IMR-90 (cell line): ENCODE measurements at regions not wholly inside any gene's neighbourhood (a gene's known extent, or its start where the extent isn't known, plus 50 kb on each side); places are given as distances from the start of the nearest gene placed in this dataset.

Experiments used
- ATAC-seq: fragments of 200-7000 bp; cut with Tn5 transposase; 2 replicates; pipeline ENCODE4 v1.9.1; 2020; ENCODE audit warnings: low read depth, mild to moderate bottlenecking, moderate library complexity
- BruUV-seq: library from RNA; stranded (reverse); fragments of 400-500 nt; replicated peaks from 2 replicates; lab custom pipeline; 2021; lab: Mats Ljungman, UMichigan
- CTCF ChIA-PET: fragments of 300-600 bp; formaldehyde crosslinking; extraction: SDS; loops from one replicate; lab custom pipeline; 2021; ENCODE audit warnings: antibody characterized with exemption; lab: Yijun Ruan, JAX
- POLR2A ChIA-PET: fragments of 300-600 bp; sonication (Branson Sonifier 250); formaldehyde crosslinking; loops from one replicate; lab custom pipeline; 2022; ENCODE audit warnings: antibody characterized with exemption; ENCODE audit not compliant: unreplicated experiment; lab: Charles Lee
- DNase-seq: peaks from one replicate; pipeline ENCODE4 v3.0.0; 2013
- H2AFZ ChIP-seq: replicated peaks from 2 replicates; pipeline ENCODE3; 2013; ENCODE audit warnings: low read length, mild to moderate bottlenecking; ENCODE audit not compliant: poor library complexity
- H2AK5ac ChIP-seq: 2 replicates; pipeline ENCODE4 v1.6.1; 2013; ENCODE audit warnings: low read depth, low read length, inconsistent platforms
- H2AK9ac ChIP-seq: replicated peaks from 2 replicates; pipeline ENCODE3; 2013; ENCODE audit warnings: mild to moderate bottlenecking, low read depth, low read length, moderate library complexity; ENCODE audit not compliant: poor library complexity
- H2BK120ac ChIP-seq: 2 replicates; pipeline ENCODE4 v1.6.1; 2013; ENCODE audit warnings: low read depth, low read length, inconsistent platforms
- H2BK15ac ChIP-seq: 3 replicates; pipeline ENCODE4 v1.6.1; 2013; ENCODE audit warnings: low read depth, low read length, inconsistent platforms
- H2BK20ac ChIP-seq: 2 replicates; pipeline ENCODE4 v1.6.1; 2013; ENCODE audit warnings: low read depth, mild to moderate bottlenecking, inconsistent platforms, low read length, moderate library complexity
- H2BK5ac ChIP-seq: 2 replicates; pipeline ENCODE4 v1.6.1; 2013; ENCODE audit warnings: mild to moderate bottlenecking, low read depth, low read length, inconsistent platforms; ENCODE audit not compliant: poor library complexity, severe bottlenecking
- H3K14ac ChIP-seq: replicated peaks from 2 replicates; pipeline ENCODE4 v1.6.1; 2013; ENCODE audit warnings: low read depth, low read length, inconsistent platforms
- H3K18ac ChIP-seq: 2 replicates; pipeline ENCODE4 v1.6.1; 2013; ENCODE audit warnings: low read depth, low read length, control low read depth
- H3K23ac ChIP-seq: 2 replicates; pipeline ENCODE4 v1.6.1; 2013; ENCODE audit warnings: low read depth, low read length, inconsistent platforms
- H3K27ac ChIP-seq: 2 replicates; pipeline ENCODE4 v1.5.1; 2013; ENCODE audit warnings: mild to moderate bottlenecking, control low read depth, low read length; ENCODE audit not compliant: insufficient read depth
- H3K27me3 ChIP-seq: 2 replicates; pipeline ENCODE4 v1.6.1; 2013; ENCODE audit warnings: low read length; ENCODE audit not compliant: control insufficient read depth, insufficient read depth
- H3K36me3 ChIP-seq: 2 replicates; pipeline ENCODE4 v1.6.1; 2013; ENCODE audit warnings: low read length, mixed read lengths; ENCODE audit not compliant: control insufficient read depth, insufficient read depth
- H3K4ac ChIP-seq: 2 replicates; pipeline ENCODE4 v1.6.1; 2013; ENCODE audit warnings: low read depth, low read length, inconsistent platforms
- H3K4me1 ChIP-seq: 2 replicates; pipeline ENCODE4 v1.6.1; 2013; ENCODE audit warnings: low read length, mixed read lengths; ENCODE audit not compliant: control insufficient read depth, insufficient read depth
- H3K4me2 ChIP-seq: 2 replicates; pipeline ENCODE4 v1.6.1; 2013; ENCODE audit warnings: low read depth, mild to moderate bottlenecking, control low read depth, low read length, moderate library complexity
- H3K4me3 ChIP-seq: 2 replicates; pipeline ENCODE4 v1.5.1; 2013; ENCODE audit warnings: low read depth, mild to moderate bottlenecking, control low read depth, low read length, moderate library complexity; ENCODE audit not compliant: insufficient read depth
- H3K56ac ChIP-seq: 2 replicates; pipeline ENCODE4 v1.6.1; 2013; ENCODE audit warnings: low read length, inconsistent platforms; ENCODE audit not compliant: insufficient read depth; ENCODE audit errors: extremely low read depth
- H3K79me1 ChIP-seq, 2 experiments: 2 replicates each; pipeline ENCODE4 v1.6.1; 2013; ENCODE audit warnings: low read length in 2 of 2, inconsistent platforms in 1 of 2, low read depth in 1 of 2
- H3K9ac ChIP-seq: 2 replicates; pipeline ENCODE4 v1.6.1; 2013; ENCODE audit warnings: low read depth, low read length, control low read depth
- H3K9me1 ChIP-seq: 2 replicates; pipeline ENCODE4 v1.6.1; 2013; ENCODE audit warnings: low read length, inconsistent platforms; ENCODE audit not compliant: insufficient read depth
- H3K9me3 ChIP-seq: 2 replicates; pipeline ENCODE4 v1.6.1; 2013; ENCODE audit warnings: low read length; ENCODE audit not compliant: control insufficient read depth, insufficient read depth
- H4K20me1 ChIP-seq: 2 replicates; pipeline ENCODE4 v1.6.1; 2013; ENCODE audit warnings: low read length, inconsistent platforms; ENCODE audit not compliant: insufficient read depth
- H4K5ac ChIP-seq: 2 replicates; pipeline ENCODE4 v1.6.1; 2013; ENCODE audit warnings: mild to moderate bottlenecking, low read depth, low read length, control low read depth
- H4K8ac ChIP-seq, 2 experiments: 2 replicates each; pipeline ENCODE4 v1.6.1; 2013; ENCODE audit warnings: low read depth in 2 of 2, low read length in 2 of 2, control low read depth in 1 of 2, inconsistent platforms in 1 of 2
- H4K91ac ChIP-seq: 2 replicates; pipeline ENCODE4 v1.6.1; 2013; ENCODE audit warnings: low read depth, low read length, inconsistent platforms; ENCODE audit not compliant: insufficient read depth
- CEBPB ChIP-seq: IDR thresholded peaks from 2 replicates; pipeline ENCODE4 v1.6.1; 2012; ENCODE audit warnings: low read depth, low read length, improper control_type of control experiment
- FOS ChIP-seq: fragments of 150-350 bp; IDR thresholded peaks from 2 replicates; pipeline ENCODE4 v1.6.1; 2016; ENCODE audit warnings: low read depth, low read length
- MAZ ChIP-seq: IDR thresholded peaks from 2 replicates; pipeline ENCODE4 v1.6.1; 2012; ENCODE audit warnings: low read depth, mild to moderate bottlenecking, low read length, improper control_type of control experiment, moderate library complexity, borderline replicate concordance
- MXI1 ChIP-seq: IDR thresholded peaks from 2 replicates; pipeline ENCODE4 v1.6.1; 2012; ENCODE audit warnings: low read depth, mild to moderate bottlenecking, low read length, moderate library complexity, borderline replicate concordance
- NFE2L2 ChIP-seq: fragments of 150-350 bp; IDR thresholded peaks from 2 replicates; pipeline ENCODE4 v1.6.1; 2016; ENCODE audit warnings: low read depth, mild to moderate bottlenecking, low read length
- POLR2A ChIP-seq: IDR thresholded peaks from 2 replicates; pipeline ENCODE4 v1.6.1; 2012; ENCODE audit warnings: mild to moderate bottlenecking, low read depth, low read length
- RCOR1 ChIP-seq: IDR thresholded peaks from 2 replicates; pipeline ENCODE4 v1.6.1; 2012; ENCODE audit warnings: mild to moderate bottlenecking, low read length, improper control_type of control experiment; ENCODE audit not compliant: insufficient replicate concordance
- RFX5 ChIP-seq: IDR thresholded peaks from 2 replicates; pipeline ENCODE4 v1.8.0; 2012; ENCODE audit warnings: low read depth, mild to moderate bottlenecking, low read length, moderate library complexity
- SMC3 ChIP-seq: fragments of 150-350 bp; IDR thresholded peaks from 2 replicates; pipeline ENCODE4 v1.6.1; 2016; ENCODE audit warnings: low read depth, mild to moderate bottlenecking, antibody characterized with exemption, low read length, moderate library complexity
- WGBS, 2 experiments: methylation state at CpG; one replicate each; pipeline versions ENCODE4 v1.1.5 to v1.1.7; 2013; ENCODE audit warnings: missing lambda C conversion rate in 2 of 2; ENCODE audit not compliant: insufficient read length in 1 of 2; ENCODE audit errors: extremely low coverage in 2 of 2; 5-methylcytosine and 5-hydroxymethylcytosine counted together
- dilution Hi-C: fragments of 300-500 bp; cut with HindIII; formaldehyde crosslinking; loops from one replicate; pipeline ENCODE4 v1.14.3; 2018; ENCODE audit warnings: low sequenced_read_pairs; ENCODE audit not compliant: unreplicated experiment
- in situ Hi-C: fragments of 300-500 bp; cut with MboI; formaldehyde crosslinking; loops from 3 replicates; pipeline ENCODE4 v1.14.3; 2019; ENCODE audit warnings: low sequenced_read_pairs, inconsistent platforms, mixed read lengths
- intact Hi-C: fragments of 100-400 bp; cut with micrococcal nuclease; formaldehyde crosslinking; loops from 2 replicates; pipeline ENCODE4 v1.10.0; 2022
- TF ChIP-seq, protein P1 (sequence below): fragments of 150-350 bp; IDR thresholded peaks from 2 replicates; pipeline ENCODE4 v1.6.1; 2017; ENCODE audit warnings: mild to moderate bottlenecking, antibody characterized with exemption, low read length, low read depth
- TF ChIP-seq, protein P2 (sequence below): conservative IDR thresholded peaks from 2 replicates; pipeline ENCODE4 v1.5.1; 2012; ENCODE audit warnings: mild to moderate bottlenecking, low read depth, low read length, improper control_type of control experiment

DNA sequence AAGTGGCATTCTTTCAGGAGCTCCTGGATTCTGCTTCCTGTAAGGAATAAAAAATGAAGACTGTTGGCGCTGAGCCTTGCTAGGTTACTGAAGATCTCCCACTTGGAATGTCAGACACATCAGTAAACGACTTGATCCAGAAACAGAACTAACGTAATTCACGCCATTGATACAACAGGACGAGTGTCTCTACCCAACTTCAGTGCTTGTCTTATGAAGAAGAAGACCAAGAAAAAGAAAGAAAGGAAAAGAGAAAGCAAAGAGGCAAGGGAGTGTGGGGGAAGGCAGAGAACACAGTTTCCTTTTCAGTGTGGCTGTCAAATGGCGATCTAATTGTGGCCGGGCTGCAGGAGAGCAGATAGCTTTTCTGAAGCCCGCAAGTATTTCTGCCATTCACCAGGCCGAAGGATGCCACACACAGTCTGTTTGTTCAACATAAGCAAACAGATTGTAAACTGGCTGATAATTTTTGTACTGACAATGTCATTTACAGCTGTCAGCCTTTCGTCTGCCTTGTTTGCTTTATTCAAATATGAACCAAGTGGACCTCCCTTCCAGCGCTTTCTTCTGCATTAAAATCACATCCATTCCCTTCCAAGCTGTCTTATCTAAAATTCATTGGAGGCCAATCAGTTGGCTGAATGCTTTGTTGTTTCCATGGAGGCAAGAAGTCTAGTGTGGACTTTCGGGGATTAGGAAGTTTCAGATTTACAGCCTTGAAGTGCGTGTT lies 180.6 kb downstream of the FOXA2 start:
- CTCF ChIA-PET, result no interaction called here
- no TSS peak for BruUV-seq

More for the DNA sequence above, 180.6 kb downstream of the FOXA2 start:
- peak overlapping the region; percentile 64; the same call in 1 of the 2 replicates for H3K4me2 ChIP-seq
- no peak overlapping the region for H3K27ac ChIP-seq
- ATAC-seq (no peak), DNase-seq (no peak)
- no peak overlapping the region for H2BK15ac ChIP-seq
- no peaks in the 10 kb centered on the region for H4K20me1 ChIP-seq
- in situ Hi-C loops (no loop called here), dilution Hi-C loops (no loop called here), intact Hi-C loops (no loop called here)
- no peak overlapping the region for H2AK9ac ChIP-seq
- H3K18ac ChIP-seq, result no peak overlapping the region
- H3K56ac ChIP-seq, result no peak overlapping the region
- H3K79me1 ChIP-seq, result no peaks in the 10 kb centered on the region
- no peaks in the 10 kb centered on the region for H3K9me1 ChIP-seq
- H4K91ac ChIP-seq, result no peak overlapping the region
- no peaks in the 10 kb centered on the region for H3K4me1 ChIP-seq
- H3K9me3 ChIP-seq, result no peaks in the 10 kb centered on the region
- H4K5ac ChIP-seq, result no peak overlapping the region
- H3K9ac ChIP-seq, result no peak overlapping the region
- no peak overlapping the region for H4K8ac ChIP-seq
- POLR2A ChIA-PET, result no interaction called here
- no peak for TF ChIP-seq MXI1
- no peak for TF ChIP-seq NFE2L2
- TF ChIP-seq SMC3, result no peak
- no peak for TF ChIP-seq CEBPB
- no peak for TF ChIP-seq MAZ
- no peak for TF ChIP-seq POLR2A
- TF ChIP-seq, protein P1, sequence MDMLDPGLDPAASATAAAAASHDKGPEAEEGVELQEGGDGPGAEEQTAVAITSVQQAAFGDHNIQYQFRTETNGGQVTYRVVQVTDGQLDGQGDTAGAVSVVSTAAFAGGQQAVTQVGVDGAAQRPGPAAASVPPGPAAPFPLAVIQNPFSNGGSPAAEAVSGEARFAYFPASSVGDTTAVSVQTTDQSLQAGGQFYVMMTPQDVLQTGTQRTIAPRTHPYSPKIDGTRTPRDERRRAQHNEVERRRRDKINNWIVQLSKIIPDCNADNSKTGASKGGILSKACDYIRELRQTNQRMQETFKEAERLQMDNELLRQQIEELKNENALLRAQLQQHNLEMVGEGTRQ, result no peak
- TF ChIP-seq FOS, result no peak
- TF ChIP-seq RFX5, result no peak
- TF ChIP-seq, protein P2, sequence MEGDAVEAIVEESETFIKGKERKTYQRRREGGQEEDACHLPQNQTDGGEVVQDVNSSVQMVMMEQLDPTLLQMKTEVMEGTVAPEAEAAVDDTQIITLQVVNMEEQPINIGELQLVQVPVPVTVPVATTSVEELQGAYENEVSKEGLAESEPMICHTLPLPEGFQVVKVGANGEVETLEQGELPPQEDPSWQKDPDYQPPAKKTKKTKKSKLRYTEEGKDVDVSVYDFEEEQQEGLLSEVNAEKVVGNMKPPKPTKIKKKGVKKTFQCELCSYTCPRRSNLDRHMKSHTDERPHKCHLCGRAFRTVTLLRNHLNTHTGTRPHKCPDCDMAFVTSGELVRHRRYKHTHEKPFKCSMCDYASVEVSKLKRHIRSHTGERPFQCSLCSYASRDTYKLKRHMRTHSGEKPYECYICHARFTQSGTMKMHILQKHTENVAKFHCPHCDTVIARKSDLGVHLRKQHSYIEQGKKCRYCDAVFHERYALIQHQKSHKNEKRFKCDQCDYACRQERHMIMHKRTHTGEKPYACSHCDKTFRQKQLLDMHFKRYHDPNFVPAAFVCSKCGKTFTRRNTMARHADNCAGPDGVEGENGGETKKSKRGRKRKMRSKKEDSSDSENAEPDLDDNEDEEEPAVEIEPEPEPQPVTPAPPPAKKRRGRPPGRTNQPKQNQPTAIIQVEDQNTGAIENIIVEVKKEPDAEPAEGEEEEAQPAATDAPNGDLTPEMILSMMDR, result no peak
- no peak for TF ChIP-seq RCOR1
- no peaks in the 10 kb centered on the region for H3K27me3 ChIP-seq
- no peak overlapping the region for H2AFZ ChIP-seq
- no peak overlapping the region for H2AK5ac ChIP-seq
- no peak overlapping the region for H2BK5ac ChIP-seq
- no peak overlapping the region for H3K4ac ChIP-seq
- no peak overlapping the region for H2BK120ac ChIP-seq
- no peak overlapping the region for H3K14ac ChIP-seq
- H3K4me3 ChIP-seq, result no peak overlapping the region
- H2BK20ac ChIP-seq, result no peak overlapping the region
- WGBS, 2 experiments, result 0% methylated on average over 1 of the region's 13 CpGs; no CpG with 5 or more reads in 1 of the 2 experiments
- H3K36me3 ChIP-seq, result no peaks in the 10 kb centered on the region
- H3K23ac ChIP-seq, result no peak overlapping the region
